SK-N-SH treated with all-trans-retinoic acid at 6 μM for 48 hours (cell line): ENCODE measurements at regions not wholly inside any gene's neighbourhood (a gene's known extent, or its start where the extent isn't known, plus 50 kb on each side); places are given as distances from the start of the nearest gene placed in this dataset.

Experiments used
- ATAC-seq: fragments of 200-7000 bp; cut with Tn5 transposase; 3 replicates; pipeline ENCODE4 v1.9.1; 2020; ENCODE audit warnings: mild to moderate bottlenecking, moderate library complexity
- ARNTL ChIP-seq: fragments of 450-650 bp; formaldehyde crosslinking; IDR thresholded peaks from 2 replicates; pipeline ENCODE4 v1.5.0; 2020; ENCODE audit warnings: low read depth, mild to moderate bottlenecking, moderate library complexity, borderline replicate concordance
- CREB5 ChIP-seq: fragments of 250-450 bp; sonication (Bioruptor Pico); IDR thresholded peaks from 2 replicates; pipeline ENCODE4 v1.5.1; 2020; ENCODE audit warnings: low read depth, mild to moderate bottlenecking, moderate library complexity
- CSDC2 ChIP-seq: fragments of 250-450 bp; sonication (Bioruptor Pico); IDR thresholded peaks from 2 replicates; pipeline ENCODE4 v1.5.0; 2020; ENCODE audit warnings: mild to moderate bottlenecking, moderate library complexity
- CSRNP3 ChIP-seq: fragments of 250-450 bp; sonication (Bioruptor Pico); IDR thresholded peaks from 2 replicates; pipeline ENCODE4 v1.5.1; 2021; ENCODE audit warnings: mild to moderate bottlenecking, moderate library complexity
- ESRRG ChIP-seq: fragments of 250-450 bp; sonication (Bioruptor Pico); IDR thresholded peaks from 2 replicates; pipeline ENCODE4 v1.6.1; 2021; ENCODE audit warnings: mild to moderate bottlenecking
- GLIS3 ChIP-seq: fragments of 250-450 bp; sonication (Bioruptor Pico); IDR thresholded peaks from 2 replicates; pipeline ENCODE4 v1.5.0; 2020; ENCODE audit warnings: mild to moderate bottlenecking, moderate library complexity
- ISL1 ChIP-seq: fragments of 250-450 bp; sonication (Bioruptor Pico); IDR thresholded peaks from 2 replicates; pipeline ENCODE4 v2.1.2; 2022; ENCODE audit warnings: mild to moderate bottlenecking, moderate library complexity
- OSR1 ChIP-seq: fragments of 250-450 bp; sonication (Bioruptor Pico); IDR thresholded peaks from 2 replicates; pipeline ENCODE4 v1.8.0; 2022; ENCODE audit warnings: moderate library complexity, mild to moderate bottlenecking, inconsistent platforms
- PATZ1 ChIP-seq: fragments of 250-450 bp; sonication (Bioruptor Pico); IDR thresholded peaks from 2 replicates; pipeline ENCODE4 v1.8.0; 2020; ENCODE audit warnings: mild to moderate bottlenecking, moderate library complexity, borderline replicate concordance
- POU6F1 ChIP-seq: fragments of 250-450 bp; sonication (Bioruptor Pico); IDR thresholded peaks from 2 replicates; pipeline ENCODE4 v1.8.0; 2021; ENCODE audit warnings: low read depth, mild to moderate bottlenecking, moderate library complexity, borderline replicate concordance
- PPARA ChIP-seq: fragments of 250-450 bp; sonication (Bioruptor Pico); IDR thresholded peaks from 2 replicates; pipeline ENCODE4 v1.5.0; 2020; ENCODE audit warnings: mild to moderate bottlenecking, borderline replicate concordance
- RARB ChIP-seq: fragments of 250-450 bp; sonication (Bioruptor Pico); IDR thresholded peaks from 2 replicates; pipeline ENCODE4 v1.8.0; 2021; ENCODE audit warnings: mild to moderate bottlenecking, moderate library complexity
- SNAI2 ChIP-seq: fragments of 250-450 bp; sonication (Bioruptor Pico); IDR thresholded peaks from 2 replicates; pipeline ENCODE4 v1.5.0; 2020; ENCODE audit warnings: mild to moderate bottlenecking, moderate library complexity
- TCF4 ChIP-seq: fragments of 250-450 bp; sonication (Bioruptor Pico); IDR thresholded peaks from 2 replicates; pipeline ENCODE4 v1.8.0; 2021; ENCODE audit warnings: mild to moderate bottlenecking, moderate library complexity, borderline replicate concordance
- TOX ChIP-seq: fragments of 250-450 bp; sonication (Bioruptor Pico); IDR thresholded peaks from 2 replicates; pipeline ENCODE4 v1.8.0; 2021; ENCODE audit warnings: mild to moderate bottlenecking, moderate library complexity, borderline replicate concordance
- TSHZ2 ChIP-seq: fragments of 250-450 bp; sonication (Bioruptor Pico); IDR thresholded peaks from 2 replicates; pipeline ENCODE4 v1.5.0; 2020; ENCODE audit warnings: mild to moderate bottlenecking, moderate library complexity
- ZC3H10 ChIP-seq: fragments of 250-450 bp; sonication (Bioruptor Pico); IDR thresholded peaks from 2 replicates; pipeline ENCODE4 v1.5.1; 2021; ENCODE audit warnings: mild to moderate bottlenecking, moderate library complexity
- ZFP3 ChIP-seq: fragments of 250-450 bp; sonication (Bioruptor Pico); IDR thresholded peaks from 2 replicates; pipeline ENCODE4 v1.5.0; 2020; ENCODE audit warnings: mild to moderate bottlenecking, moderate library complexity
- ZFP30 ChIP-seq: fragments of 450-650 bp; formaldehyde crosslinking; IDR thresholded peaks from 2 replicates; pipeline ENCODE4 v1.5.0; 2022; ENCODE audit warnings: mild to moderate bottlenecking, moderate library complexity
- ZNF565 ChIP-seq: fragments of 450-650 bp; formaldehyde crosslinking; conservative IDR thresholded peaks from 2 replicates; pipeline ENCODE4 v1.5.0; 2020; ENCODE audit warnings: low read depth, mild to moderate bottlenecking, moderate library complexity
- ZNF8 ChIP-seq: fragments of 450-650 bp; formaldehyde crosslinking; IDR thresholded peaks from 2 replicates; pipeline ENCODE4 v1.5.0; 2020; ENCODE audit warnings: mild to moderate bottlenecking, moderate library complexity

GRCh38 chr9:73528926-73529325 is 377.3 kb downstream of the ANXA1 start:
- no peak for ATAC-seq
- TF ChIP-seq ARNTL (CRISPR knock-in tag), result no peak
- TF ChIP-seq ZNF8, result no peak
- TF ChIP-seq ISL1 (CRISPR knock-in tag), result no peak
- TF ChIP-seq TSHZ2 (CRISPR knock-in tag), result no peak

- TF ChIP-seq ZFP30 (CRISPR knock-in tag) (no peak), TSHZ2 (CRISPR knock-in tag) (no peak), ZNF8 (no peak), GLIS3 (CRISPR knock-in tag) (no peak), ESRRG (CRISPR knock-in tag) (no peak), CSRNP3 (CRISPR knock-in tag) (no peak), ZFP3 (CRISPR knock-in tag) (no peak), PATZ1 (CRISPR knock-in tag) (no peak), RARB (CRISPR knock-in tag) (no peak), CREB5 (no peak), ZC3H10 (no peak), PPARA (CRISPR knock-in tag) (no peak), OSR1 (CRISPR knock-in tag) (no peak), ZNF565 (no peak), CSDC2 (CRISPR knock-in tag) (no peak)
- ATAC-seq, result no peak
Observed at GRCh38 chr9:73529666-73530065, 378.0 kb downstream of the ANXA1 start.

GRCh38 chr9:73531051-73531532 is 379.4 kb downstream of the ANXA1 start:
- no peak for ATAC-seq
- TF ChIP-seq ZNF8, result no peak
- no peak for TF ChIP-seq ESRRG (CRISPR knock-in tag)

GRCh38 chr9:73531658-73532057 is 380.0 kb downstream of the ANXA1 start:
- no peak for ATAC-seq
- TF ChIP-seq SNAI2 (CRISPR knock-in tag), result no peak
- TF ChIP-seq PPARA (CRISPR knock-in tag), result no peak
- no peak for TF ChIP-seq POU6F1
- TF ChIP-seq RARB (CRISPR knock-in tag), result no peak
- no peak for TF ChIP-seq ZFP30 (CRISPR knock-in tag)
- no peak for TF ChIP-seq CREB5
- TF ChIP-seq ARNTL (CRISPR knock-in tag), result no peak
- TF ChIP-seq TCF4 (CRISPR knock-in tag), result no peak
- TF ChIP-seq ZNF565, result no peak
- TF ChIP-seq CSRNP3 (CRISPR knock-in tag), result no peak
- TF ChIP-seq TOX, result no peak
- no peak for TF ChIP-seq GLIS3 (CRISPR knock-in tag)
- no peak for TF ChIP-seq ZFP3 (CRISPR knock-in tag)
